Muscle of leg (tissue), 3 donors: ENCODE measurements at regions not wholly inside any gene's neighbourhood (a gene's known extent, or its start where the extent isn't known, plus 50 kb on each side); places are given as distances from the start of the nearest gene placed in this dataset.
"Not testable (repeated sequence)": the region's sequence is repeated elsewhere in the genome, so short reads cannot be mapped to it uniquely, and the experiment has no call there.

Source experiments
- DNase-seq: peaks from one replicate; pipeline ENCODE4 v3.0.0; 2013
- H3K27ac ChIP-seq: one replicate; pipeline ENCODE4 v1.5.1; 2013; ENCODE audit warnings: mild to moderate bottlenecking, low read length, control low read depth
- H3K27me3 ChIP-seq: one replicate; pipeline ENCODE4 v1.6.1; 2013; ENCODE audit warnings: low read length; ENCODE audit not compliant: control insufficient read depth, insufficient read depth
- H3K36me3 ChIP-seq: one replicate; pipeline ENCODE4 v1.6.1; 2013; ENCODE audit warnings: low read length; ENCODE audit not compliant: control insufficient read depth, insufficient read depth
- H3K4me1 ChIP-seq: one replicate; pipeline ENCODE4 v1.6.1; 2013; ENCODE audit warnings: low read length; ENCODE audit not compliant: control insufficient read depth, insufficient read depth
- H3K4me3 ChIP-seq: one replicate; pipeline ENCODE4 v1.5.1; 2013; ENCODE audit warnings: low read length, control low read depth
- H3K9me3 ChIP-seq: replicated peaks from 2 replicates; pipeline ENCODE4 v1.6.1; 2013; ENCODE audit warnings: low read depth, low read length; ENCODE audit not compliant: control insufficient read depth
- WGBS: methylation state at CpG from one replicate; pipeline ENCODE4 v1.1.5; 2013; ENCODE audit warnings: missing lambda C conversion rate; ENCODE audit not compliant: insufficient coverage; 5-methylcytosine and 5-hydroxymethylcytosine counted together

DNA sequence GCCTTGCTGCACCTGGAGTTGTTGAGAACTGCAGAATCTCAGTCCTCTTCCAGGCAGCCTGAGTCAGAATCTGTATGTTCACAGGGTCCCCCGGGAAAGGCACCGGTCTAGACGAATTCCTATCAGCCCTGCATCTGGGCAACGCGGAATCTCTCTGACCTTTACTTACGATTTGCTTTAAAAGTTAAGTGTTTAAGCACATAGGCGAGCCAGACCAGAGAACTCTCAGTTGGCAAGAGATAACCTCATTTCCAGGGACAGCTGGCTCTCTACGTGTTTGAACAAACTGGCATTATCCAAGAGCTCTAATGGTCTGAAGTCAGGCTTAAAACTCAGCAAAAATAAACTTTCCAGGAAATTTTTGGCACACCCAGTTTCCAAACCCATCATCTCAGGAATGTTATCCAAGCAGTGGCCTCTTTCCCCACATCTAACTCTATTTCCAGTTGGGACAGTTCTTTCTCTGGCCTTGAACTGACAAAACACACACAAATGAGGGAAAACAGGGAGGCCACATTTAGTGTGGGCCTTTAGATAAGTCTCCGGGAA, 53.4 kb downstream of the HES1 start:
- Histone ChIP-seq H3K4me3 (no peak overlapping the region), H3K36me3 (no peaks in the 10 kb centered on the region), H3K27me3 (peaks cover 2% of the 10 kb centered on the region), H3K27ac (peak overlapping the region; percentile 44), H3K4me1 (peaks cover 29% of the 10 kb centered on the region), H3K9me3 (peaks cover 3% of the 10 kb centered on the region)
- peak; percentile 86 for DNase-seq
- WGBS: 22% methylated on average over 9 of the region's 9 CpGs

DNA sequence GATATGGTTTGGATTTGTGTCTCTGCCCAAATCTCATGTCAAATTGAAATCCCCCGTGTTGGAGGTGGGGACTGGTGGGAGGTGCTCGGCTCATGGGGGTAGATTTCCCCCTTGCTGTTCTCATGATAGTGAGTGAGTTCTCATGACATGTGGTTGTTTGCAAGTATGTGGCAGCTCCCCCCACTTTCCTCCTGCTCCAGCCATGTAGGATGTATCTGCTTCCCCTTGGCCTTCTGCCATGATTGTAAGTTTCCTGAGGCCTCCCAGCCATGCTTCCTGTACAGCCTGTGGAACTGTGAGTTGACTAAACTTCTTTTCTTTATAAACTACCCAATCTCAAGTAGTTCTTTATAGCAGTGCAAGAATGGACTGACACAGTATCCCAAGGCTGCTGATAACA, 55.9 kb downstream of the HES1 start:
- peaks cover 32% of the 10 kb centered on the region for H3K4me1 ChIP-seq
- no CpG with 5 or more reads among the region's 2 CpGs for WGBS
- H3K4me3 ChIP-seq, H3K27ac ChIP-seq, DNase-seq, H3K9me3 ChIP-seq, H3K27me3 ChIP-seq, H3K36me3 ChIP-seq: not testable (repeated sequence)

DNA sequence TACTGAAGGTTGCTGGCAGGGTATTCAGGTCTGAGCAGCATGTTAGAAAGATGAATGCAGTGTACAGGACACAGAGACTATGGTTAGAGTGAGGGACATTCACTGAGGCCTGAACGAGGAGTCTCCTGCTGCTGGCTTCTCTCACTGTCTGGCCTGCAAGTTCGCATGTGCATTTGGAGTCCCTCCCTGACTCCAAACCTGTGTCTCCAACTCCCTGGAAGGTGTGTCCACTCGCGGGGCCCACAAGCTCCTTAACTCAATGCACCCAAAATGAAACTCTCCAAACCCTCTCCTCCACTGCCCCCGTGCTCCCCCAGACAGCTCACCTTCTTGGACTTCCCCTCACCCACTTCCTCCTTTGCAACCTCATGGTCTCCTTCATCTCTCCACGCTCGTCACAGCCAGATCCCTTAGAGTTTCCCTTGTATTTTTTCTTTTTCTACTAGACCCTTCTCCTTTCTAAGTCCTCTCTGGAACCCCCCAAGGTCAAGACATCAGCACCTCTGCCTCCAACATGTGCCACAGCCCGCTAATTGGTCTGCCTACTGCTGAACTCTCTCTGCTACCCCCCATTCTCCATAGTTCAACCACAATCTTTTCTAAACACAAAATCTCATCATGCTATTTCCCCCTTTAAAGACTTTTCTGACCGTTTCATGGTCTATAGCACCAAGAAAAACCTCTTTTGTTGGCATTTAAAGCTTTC, 58.3 kb downstream of the HES1 start:
- H3K9me3 ChIP-seq: peaks cover 3% of the 10 kb centered on the region
- WGBS: 57% methylated on average over 9 of the region's 9 CpGs
- no peaks in the 10 kb centered on the region for H3K36me3 ChIP-seq
- H3K27me3 ChIP-seq: peaks cover 15% of the 10 kb centered on the region
- DNase-seq: peak; percentile 31
- H3K27ac ChIP-seq: peak overlapping the region; percentile 0
- H3K4me3 ChIP-seq: no peak overlapping the region
- peaks cover 17% of the 10 kb centered on the region for H3K4me1 ChIP-seq

DNA sequence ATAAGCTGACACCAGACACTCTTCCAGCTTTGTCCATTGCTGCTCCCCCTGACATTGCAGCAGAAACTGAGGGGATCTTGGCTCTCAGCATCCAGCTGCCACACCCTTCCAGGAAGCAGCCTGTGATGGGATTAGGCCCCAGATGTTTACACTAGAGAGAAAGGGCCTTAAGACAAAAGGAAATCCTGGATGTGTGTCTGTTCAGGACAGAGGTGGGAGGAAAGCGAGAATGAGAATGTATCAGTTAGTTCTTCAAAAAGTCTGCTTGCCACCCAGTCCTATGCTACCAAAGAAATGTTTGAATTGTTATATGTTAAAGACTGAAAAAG, 58.8 kb downstream of the HES1 start:
- H3K36me3 ChIP-seq: no peaks in the 10 kb centered on the region
- peaks cover 12% of the 10 kb centered on the region for H3K4me1 ChIP-seq
- H3K27ac ChIP-seq: peak overlapping the region; percentile 0
- H3K9me3 ChIP-seq: peaks cover 3% of the 10 kb centered on the region
- peak; percentile 59 for DNase-seq
- H3K4me3 ChIP-seq: no peak overlapping the region
- peaks cover 15% of the 10 kb centered on the region for H3K27me3 ChIP-seq
- WGBS: no CpG with 5 or more reads among the region's 1 CpG

DNA sequence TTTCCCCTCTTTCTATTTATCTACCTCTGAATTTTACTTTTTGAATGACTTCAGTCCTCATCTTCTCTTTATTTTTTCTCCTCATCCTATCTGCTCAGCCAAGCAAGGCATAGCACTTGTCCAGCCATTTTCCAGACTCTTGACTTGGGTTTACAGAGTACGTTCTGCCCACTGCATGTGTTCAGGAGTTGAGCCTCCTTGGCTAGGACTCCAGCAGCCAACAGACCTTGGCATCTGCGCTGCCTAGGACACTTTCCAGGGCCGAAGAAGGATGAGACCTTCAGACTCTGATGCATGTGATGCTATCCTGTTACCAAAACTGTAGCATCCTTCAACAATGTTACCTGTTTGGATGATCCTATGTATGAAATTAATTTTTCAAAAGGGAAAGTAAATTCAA, 59.7 kb downstream of the HES1 start:
- peaks cover 13% of the 10 kb centered on the region for H3K4me1 ChIP-seq
- peaks cover 3% of the 10 kb centered on the region for H3K9me3 ChIP-seq
- 75% methylated on average over 1 of the region's 3 CpGs for WGBS
- DNase-seq: no peak
- H3K27ac ChIP-seq: no peak overlapping the region
- H3K27me3 ChIP-seq: peaks cover 15% of the 10 kb centered on the region
- no peaks in the 10 kb centered on the region for H3K36me3 ChIP-seq
- no peak overlapping the region for H3K4me3 ChIP-seq

DNA sequence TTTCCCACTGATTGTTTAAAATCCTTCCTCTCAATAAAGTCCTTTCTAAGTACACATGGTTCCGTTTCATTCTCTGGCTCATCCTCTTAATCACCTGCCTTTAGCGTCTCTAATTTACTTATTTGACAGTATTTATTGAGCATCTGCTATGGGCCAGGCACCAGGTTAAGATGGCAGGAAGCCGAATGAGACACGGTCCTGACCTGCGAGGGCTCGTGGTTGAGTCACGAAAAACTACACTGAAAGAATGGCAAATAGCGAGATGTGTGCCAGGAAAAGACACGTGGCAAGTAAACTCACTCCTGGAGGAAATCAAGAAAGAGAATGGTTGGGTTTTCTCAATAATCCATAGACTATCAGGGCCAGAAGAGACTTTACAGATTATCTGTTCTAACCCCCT, 60.9 kb downstream of the HES1 start:
- WGBS: 82% methylated on average over 7 of the region's 9 CpGs

DNA sequence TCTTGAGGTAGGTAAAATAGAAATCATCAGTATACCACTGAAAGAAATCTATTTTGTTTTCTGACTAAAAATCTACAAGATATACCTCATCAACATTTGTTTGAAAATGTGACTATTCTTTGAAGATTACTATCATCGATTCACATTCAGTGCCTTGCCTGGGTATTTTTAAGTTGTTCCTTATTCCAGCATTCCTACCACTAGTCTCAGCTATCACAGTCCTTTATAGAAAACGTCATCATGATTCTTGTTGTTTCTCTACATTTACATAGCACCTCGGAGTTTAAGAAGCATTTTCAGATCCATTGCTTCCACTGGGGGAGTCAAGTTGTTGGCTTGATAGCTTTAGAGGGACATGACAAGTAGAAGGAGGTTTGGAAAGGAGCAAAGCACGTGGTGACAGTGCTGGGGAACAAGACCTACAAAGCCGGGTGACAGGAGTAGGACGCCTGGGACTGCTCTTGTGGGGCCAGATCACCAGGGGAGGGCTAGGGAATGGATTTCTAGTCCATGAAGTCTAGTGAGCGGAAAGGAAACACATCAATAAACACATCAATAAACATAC, 61.5 kb downstream of the HES1 start:
- H3K4me1 ChIP-seq: peaks cover 14% of the 10 kb centered on the region
- no peak overlapping the region for H3K4me3 ChIP-seq
- no peak for DNase-seq
- no peaks in the 10 kb centered on the region for H3K9me3 ChIP-seq
- WGBS: no CpG with 5 or more reads among the region's 7 CpGs
- peaks cover 16% of the 10 kb centered on the region for H3K27me3 ChIP-seq
- no peaks in the 10 kb centered on the region for H3K36me3 ChIP-seq
- H3K27ac ChIP-seq: no peak overlapping the region

More for the DNA sequence above, 60.9 kb downstream of the HES1 start:
- Histone ChIP-seq H3K36me3 (no peaks in the 10 kb centered on the region), H3K4me1 (peaks cover 14% of the 10 kb centered on the region), H3K4me3 (no peak overlapping the region), H3K9me3 (no peaks in the 10 kb centered on the region), H3K27ac (no peak overlapping the region), H3K27me3 (peaks cover 15% of the 10 kb centered on the region)
- DNase-seq: no peak

DNA sequence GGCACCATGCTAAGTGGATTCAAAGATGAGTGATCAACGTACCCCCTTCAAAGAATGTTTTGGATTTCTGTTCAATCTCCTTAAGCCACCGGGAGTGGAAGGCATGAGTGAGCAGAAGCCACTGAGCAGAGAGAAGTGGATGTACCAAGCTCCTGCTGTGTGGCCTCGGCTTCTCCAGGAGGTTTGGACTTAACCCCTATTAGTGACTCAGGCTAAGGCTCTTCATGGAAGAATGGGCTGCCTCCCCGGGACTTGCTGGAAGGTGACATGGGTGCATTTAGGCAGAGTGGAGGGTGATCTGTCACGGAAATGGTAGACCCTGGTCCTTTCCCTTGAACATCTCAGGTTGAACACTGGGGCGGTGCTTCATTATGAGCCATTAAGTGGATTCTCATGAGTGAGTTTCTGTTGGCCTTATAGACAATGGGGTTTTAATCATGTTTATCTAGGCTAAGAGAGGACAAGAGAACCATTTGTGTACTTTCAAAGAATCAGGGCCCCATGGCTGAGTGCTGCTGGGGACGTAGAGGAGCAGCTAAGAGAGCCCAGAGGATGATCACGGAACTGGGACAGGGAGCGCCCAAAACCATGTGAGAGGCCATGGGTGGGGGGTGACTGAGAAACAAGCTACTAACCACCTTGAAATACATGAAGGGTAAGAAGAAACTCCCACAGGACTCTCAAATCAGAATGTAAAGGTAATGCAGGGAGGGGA, 62.2 kb downstream of the HES1 start:
- Histone ChIP-seq H3K36me3 (no peaks in the 10 kb centered on the region), H3K27me3 (peaks cover 22% of the 10 kb centered on the region), H3K9me3 (no peaks in the 10 kb centered on the region), H3K27ac (no peak overlapping the region), H3K4me3 (no peak overlapping the region), H3K4me1 (peaks cover 14% of the 10 kb centered on the region)
- no peak for DNase-seq
- 93% methylated on average over 6 of the region's 9 CpGs for WGBS

DNA sequence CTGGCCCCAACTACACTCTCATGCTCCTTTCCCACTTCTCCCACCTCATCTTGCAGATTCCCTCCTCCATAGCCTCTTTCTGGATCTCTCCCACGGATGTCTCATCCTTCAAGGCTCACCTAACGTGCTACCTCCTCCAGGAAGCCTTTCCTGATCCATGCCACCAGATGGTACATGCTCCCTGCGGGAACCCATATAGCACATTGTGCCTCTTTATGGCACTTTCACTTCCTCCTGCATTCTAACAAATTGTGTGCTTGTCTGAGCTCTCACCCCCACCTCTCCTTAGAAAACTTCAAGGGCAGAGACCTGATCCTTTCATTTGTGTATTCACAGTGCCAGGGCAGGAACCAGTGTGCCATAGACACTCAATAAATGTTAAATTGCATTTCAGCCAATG, 63.0 kb downstream of the HES1 start:
- Histone ChIP-seq H3K4me3 (no peak overlapping the region), H3K9me3 (no peaks in the 10 kb centered on the region), H3K4me1 (peaks cover 16% of the 10 kb centered on the region), H3K27me3 (peaks cover 30% of the 10 kb centered on the region), H3K27ac (no peak overlapping the region), H3K36me3 (no peaks in the 10 kb centered on the region)
- DNase-seq: no peak
- WGBS: 85% methylated on average over 3 of the region's 3 CpGs

DNA sequence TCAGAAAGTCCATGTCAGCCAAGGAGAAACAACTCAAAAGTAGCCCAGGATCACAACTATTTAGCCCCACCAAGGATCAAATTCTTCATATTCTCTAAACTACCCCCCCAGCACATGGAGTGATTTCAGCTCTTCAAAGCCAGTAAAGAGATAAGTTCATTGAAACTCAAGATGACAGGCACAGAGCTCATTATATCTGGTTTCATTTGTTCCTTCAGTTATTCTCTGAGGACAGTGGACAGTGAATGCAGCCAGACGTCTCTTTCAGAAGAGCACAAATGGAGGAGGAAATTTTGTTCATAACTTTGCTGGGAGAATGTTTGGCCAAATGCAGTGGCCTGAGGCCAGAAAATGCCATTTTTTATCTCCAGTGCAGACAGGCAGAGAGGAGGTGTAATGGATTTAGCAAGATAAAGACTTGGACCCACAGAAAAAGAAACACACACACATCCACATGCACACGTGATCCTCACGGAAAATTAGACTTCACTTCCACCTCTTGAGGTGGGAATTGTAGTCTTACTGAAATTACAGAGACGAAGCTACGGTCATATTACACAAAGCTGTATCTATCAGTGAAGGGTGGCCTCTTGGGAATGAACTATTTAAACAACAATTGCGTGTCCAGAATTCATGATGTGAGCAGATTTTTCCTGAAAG, 64.6 kb downstream of the HES1 start:
- Histone ChIP-seq H3K27ac (no peak overlapping the region), H3K9me3 (no peaks in the 10 kb centered on the region), H3K4me1 (peaks cover 7% of the 10 kb centered on the region), H3K36me3 (no peaks in the 10 kb centered on the region), H3K4me3 (no peak overlapping the region), H3K27me3 (peaks cover 37% of the 10 kb centered on the region)
- no peak for DNase-seq
- WGBS: 45% methylated on average over 2 of the region's 6 CpGs
